Mucosa of gallbladder (tissue), 1 donor: ENCODE measurements at regions not wholly inside any gene's neighbourhood (a gene's known extent, or its start where the extent isn't known, plus 50 kb on each side); places are given as distances from the start of the nearest gene placed in this dataset.

ENCODE experiments used
- DNase-seq: peaks from one replicate; pipeline ENCODE4 v3.0.0-alpha.2; 2020; ENCODE audit warnings: low spot score
- donor health status: DM: no; HTN: no; CAD: no.

GRCh38 chr2:64338910-64339500, 115.0 kb upstream of the LGALSL start:
- no peak for DNase-seq

- DNase-seq, result no peak
Observed at GRCh38 chr2:64341461-64341860, 112.5 kb upstream of the LGALSL start.

- no peak for DNase-seq
Observed at GRCh38 chr2:64342195-64343099, 111.5 kb upstream of the LGALSL start.

GRCh38 chr2:64344999-64345576, 108.9 kb upstream of the LGALSL start:
- DNase-seq, result no peak

GRCh38 chr2:64345998-64346397, 108.0 kb upstream of the LGALSL start:
- no peak for DNase-seq

GRCh38 chr2:64348386-64349130, 105.4 kb upstream of the LGALSL start:
- no peak for DNase-seq

- no peak for DNase-seq
Observed at GRCh38 chr2:64349131-64349530, 104.8 kb upstream of the LGALSL start.

GRCh38 chr2:64350996-64351395, 103.0 kb upstream of the LGALSL start:
- DNase-seq, result no peak

- DNase-seq, result no peak
Observed at GRCh38 chr2:64352292-64352691, 101.7 kb upstream of the LGALSL start.

- no peak for DNase-seq
Observed at GRCh38 chr2:64354857-64355680, 98.9 kb upstream of the LGALSL start.

- no peak for DNase-seq
Observed at GRCh38 chr2:64356906-64357305, 97.1 kb upstream of the LGALSL start.

GRCh38 chr2:64359171-64359891, 94.6 kb upstream of the LGALSL start:
- no peak for DNase-seq

GRCh38 chr2:64359892-64360657, 93.9 kb upstream of the LGALSL start:
- peak; percentile 81 for DNase-seq

GRCh38 chr2:64361151-64361938, 92.6 kb upstream of the LGALSL start:
- no peak for DNase-seq

- peak; percentile 59 for DNase-seq
Observed at GRCh38 chr2:64362562-64363026, 91.4 kb upstream of the LGALSL start.

- DNase-seq, result no peak
Observed at GRCh38 chr2:64363140-64363539, 90.8 kb upstream of the LGALSL start.

GRCh38 chr2:64363848-64364247, 90.1 kb upstream of the LGALSL start:
- DNase-seq, result no peak

- DNase-seq, result no peak
Observed at GRCh38 chr2:64367444-64368232, 86.3 kb upstream of the LGALSL start.
